AG09319 (cell line): ENCODE measurements at regions not wholly inside any gene's neighbourhood (a gene's known extent, or its start where the extent isn't known, plus 50 kb on each side); places are given as distances from the start of the nearest gene placed in this dataset.

ENCODE experiments used
- DNase-seq: peaks from one replicate; pipeline ENCODE4 v3.0.0-alpha.2; 2010; ENCODE audit warnings: low read depth; ENCODE audit errors: extremely low read depth
- TF ChIP-seq, protein P1 (sequence below): IDR thresholded peaks from 2 replicates; pipeline ENCODE4 v1.5.1; 2011; ENCODE audit warnings: low read depth, mild to moderate bottlenecking, inconsistent platforms, low read length, moderate library complexity

DNA sequence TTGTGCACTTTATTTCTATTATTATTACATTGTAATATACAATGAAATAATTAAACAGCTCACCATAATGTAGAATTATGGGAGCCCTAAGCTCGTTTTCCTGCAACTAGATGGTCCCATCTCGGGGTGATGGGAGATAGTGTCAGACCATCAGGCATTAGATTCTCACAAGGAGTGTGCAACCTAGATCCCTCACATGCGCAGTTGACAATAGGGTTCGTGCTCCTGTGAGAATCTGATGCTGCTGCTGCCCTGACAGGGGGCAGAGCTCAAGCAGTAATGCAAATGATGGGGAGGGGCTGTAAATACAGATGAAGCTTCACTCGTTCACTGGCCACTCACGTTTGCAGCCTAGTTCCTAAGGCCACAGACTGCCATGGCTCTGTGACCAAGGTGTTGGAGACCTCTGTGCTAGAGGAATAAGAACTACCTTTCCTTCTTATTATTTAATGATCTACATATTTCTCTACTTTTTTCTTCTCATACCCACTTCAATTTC lies 492.9 kb upstream of the INTU start:
- DNase-seq: no peak
- TF ChIP-seq, protein P1, sequence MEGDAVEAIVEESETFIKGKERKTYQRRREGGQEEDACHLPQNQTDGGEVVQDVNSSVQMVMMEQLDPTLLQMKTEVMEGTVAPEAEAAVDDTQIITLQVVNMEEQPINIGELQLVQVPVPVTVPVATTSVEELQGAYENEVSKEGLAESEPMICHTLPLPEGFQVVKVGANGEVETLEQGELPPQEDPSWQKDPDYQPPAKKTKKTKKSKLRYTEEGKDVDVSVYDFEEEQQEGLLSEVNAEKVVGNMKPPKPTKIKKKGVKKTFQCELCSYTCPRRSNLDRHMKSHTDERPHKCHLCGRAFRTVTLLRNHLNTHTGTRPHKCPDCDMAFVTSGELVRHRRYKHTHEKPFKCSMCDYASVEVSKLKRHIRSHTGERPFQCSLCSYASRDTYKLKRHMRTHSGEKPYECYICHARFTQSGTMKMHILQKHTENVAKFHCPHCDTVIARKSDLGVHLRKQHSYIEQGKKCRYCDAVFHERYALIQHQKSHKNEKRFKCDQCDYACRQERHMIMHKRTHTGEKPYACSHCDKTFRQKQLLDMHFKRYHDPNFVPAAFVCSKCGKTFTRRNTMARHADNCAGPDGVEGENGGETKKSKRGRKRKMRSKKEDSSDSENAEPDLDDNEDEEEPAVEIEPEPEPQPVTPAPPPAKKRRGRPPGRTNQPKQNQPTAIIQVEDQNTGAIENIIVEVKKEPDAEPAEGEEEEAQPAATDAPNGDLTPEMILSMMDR: no peak

DNA sequence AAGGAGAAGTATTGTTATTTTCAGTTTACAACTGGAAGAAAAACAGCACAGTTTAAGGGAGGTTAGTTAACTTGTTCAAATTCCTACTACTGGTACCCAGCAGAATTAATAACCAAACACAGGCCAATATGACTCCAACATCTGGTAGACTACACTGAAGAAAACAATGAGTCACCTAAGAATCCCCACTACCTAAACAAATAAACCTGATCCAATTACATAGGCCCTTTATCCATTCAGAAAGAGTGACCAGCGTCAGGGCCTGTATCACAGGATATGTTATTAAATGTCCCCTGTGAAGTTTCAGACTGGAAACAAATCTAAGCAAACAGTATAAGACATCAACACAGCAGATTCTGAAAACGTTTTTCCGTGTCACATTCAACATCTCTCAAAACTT lies 492.5 kb upstream of the INTU start:
- no peak for DNase-seq
- TF ChIP-seq, protein P1: no peak

GRCh38 chr4:127141856-127142255 lies 490.9 kb upstream of the INTU start:
- TF ChIP-seq, protein P1: no peak
- no peak for DNase-seq

- TF ChIP-seq, protein P1: no peak
Observed at GRCh38 chr4:127143460-127144195, 489.1 kb upstream of the INTU start.

DNA sequence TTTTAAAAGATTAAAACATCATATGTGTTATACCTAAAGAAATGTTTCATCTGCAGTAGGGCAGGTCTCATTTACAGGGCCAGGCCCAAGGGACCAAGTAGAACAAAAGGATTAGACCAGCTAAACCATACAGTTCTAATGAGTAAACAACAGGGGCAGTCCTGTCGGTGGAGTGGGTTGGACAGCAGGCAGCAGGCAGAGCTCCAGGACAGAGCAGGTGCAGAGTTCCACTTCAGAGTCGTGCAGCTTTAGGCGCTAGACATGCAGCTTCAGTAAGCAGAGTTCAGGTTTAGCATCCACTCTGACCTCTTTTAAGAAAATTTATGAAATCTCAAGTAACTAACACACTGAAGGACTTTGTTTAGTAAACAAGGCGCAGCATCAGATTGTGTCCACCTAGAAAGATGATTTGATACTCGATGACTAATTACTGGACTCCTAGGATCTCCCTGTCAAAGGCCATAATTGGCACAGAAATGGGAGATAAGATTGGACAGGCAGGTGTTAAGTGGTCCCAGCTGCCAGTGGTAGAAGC lies 487.7 kb upstream of the INTU start:
- TF ChIP-seq, protein P1: no peak
- DNase-seq: no peak

More at GRCh38 chr4:127143460-127144195, 489.1 kb upstream of the INTU start:
- no peak for DNase-seq

- TF ChIP-seq, protein P1: no peak
Observed at GRCh38 chr4:127148165-127148564, 484.6 kb upstream of the INTU start.

DNA sequence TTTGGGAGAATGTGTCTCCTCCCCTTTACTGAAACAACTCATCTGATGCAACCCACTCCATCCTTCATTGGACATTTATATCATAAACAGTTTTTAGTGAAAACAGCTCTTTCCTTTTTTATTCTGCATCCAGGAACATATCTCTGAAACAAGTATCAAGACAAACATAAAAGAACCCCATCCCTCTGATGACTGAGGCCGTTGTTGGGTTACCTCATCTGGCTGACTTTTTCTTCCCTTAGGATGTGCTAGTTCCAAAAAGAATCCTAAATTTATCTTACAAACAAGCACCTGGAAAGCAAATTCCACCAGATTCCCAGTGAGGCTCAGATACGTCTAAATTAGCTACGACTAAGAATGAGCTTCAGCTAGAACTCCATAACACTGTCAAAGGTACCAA lies 483.7 kb upstream of the INTU start:
- TF ChIP-seq, protein P1: no peak
- DNase-seq: no peak

More at GRCh38 chr4:127148165-127148564, 484.6 kb upstream of the INTU start:
- no peak for DNase-seq
